ENCODE measurements at regions not wholly inside any gene's neighbourhood (a gene's known extent, or its start where the extent isn't known, plus 50 kb on each side); places are given as distances from the start of the nearest gene placed in this dataset.
A peak's percentile ranks its signal among the peaks of the same experiment; 100 is the strongest.

GRCh38 chrX:2620576-2620975, 70.5 kb upstream of the CD99 start:
- peaks cover 61% of the 10 kb centered on the region for H3K36me3 ChIP-seq
- H3K4me1 ChIP-seq (ENCODE audit: control insufficient read depth in 1 of 2, insufficient read depth in 1 of 2, low read depth in 1 of 2, low read length in 1 of 2): peaks cover 2 to 6% of the 10 kb centered on the region in 2 experiments
- H3K27me3 ChIP-seq: no peaks in the 10 kb centered on the region
- TF ChIP-seq CTCF (IDR thresholded peaks at IDR 0.05): no peak
- no peak overlapping the region for H3K27ac ChIP-seq
- no peak overlapping the region for H3K4me3 ChIP-seq (ENCODE audit: low read depth in 1 of 2, low read length in 1 of 2)
- no peaks in the 10 kb centered on the region for H3K9me3 ChIP-seq

GRCh38 chrX:2618516-2618915, 72.6 kb upstream of the CD99 start:
- Histone ChIP-seq H3K27me3 (no peaks in the 10 kb centered on the region), H3K36me3 (peaks cover 49% of the 10 kb centered on the region), H3K27ac (peak overlapping the region; percentile 53), H3K9me3 (no peaks in the 10 kb centered on the region), H3K4me1 (ENCODE audit: control insufficient read depth in 1 of 2, insufficient read depth in 1 of 2, low read depth in 1 of 2, low read length in 1 of 2) (peaks cover 21 to 26% of the 10 kb centered on the region in 2 experiments), H3K4me3 (ENCODE audit: low read depth in 1 of 2, low read length in 1 of 2) (no peak overlapping the region)
- TF ChIP-seq CTCF (IDR thresholded peaks at IDR 0.05): no peak

GRCh38 chrX:2614911-2615310, 76.2 kb upstream of the CD99 start:
- peak overlapping the region; percentile 22 to 26 for H3K4me3 ChIP-seq (ENCODE audit: low read depth in 1 of 2, low read length in 1 of 2)
- TF ChIP-seq CTCF (IDR thresholded peaks at IDR 0.05): peak; percentile 78
- no peaks in the 10 kb centered on the region for H3K9me3 ChIP-seq
- H3K27me3 ChIP-seq: no peaks in the 10 kb centered on the region
- H3K27ac ChIP-seq: peak overlapping the region; percentile 91
- H3K4me1 ChIP-seq (ENCODE audit: control insufficient read depth in 1 of 2, insufficient read depth in 1 of 2, low read depth in 1 of 2, low read length in 1 of 2): peaks cover 38 to 40% of the 10 kb centered on the region in 2 experiments
- peaks cover 18% of the 10 kb centered on the region for H3K36me3 ChIP-seq

GRCh38 chrX:2610246-2611170, 80.6 kb upstream of the CD99 start:
- TF ChIP-seq CTCF (IDR thresholded peaks at IDR 0.05): no peak
- Histone ChIP-seq H3K9me3 (no peaks in the 10 kb centered on the region), H3K27ac (peak overlapping the region; percentile 83), H3K4me1 (ENCODE audit: control insufficient read depth in 1 of 2, insufficient read depth in 1 of 2, low read depth in 1 of 2, low read length in 1 of 2) (peaks cover 48 to 55% of the 10 kb centered on the region in 2 experiments), H3K4me3 (ENCODE audit: low read depth in 1 of 2, low read length in 1 of 2) (peak overlapping the region; percentile 81 to 91), H3K36me3 (peaks cover 6% of the 10 kb centered on the region), H3K27me3 (no peaks in the 10 kb centered on the region)

DNA sequence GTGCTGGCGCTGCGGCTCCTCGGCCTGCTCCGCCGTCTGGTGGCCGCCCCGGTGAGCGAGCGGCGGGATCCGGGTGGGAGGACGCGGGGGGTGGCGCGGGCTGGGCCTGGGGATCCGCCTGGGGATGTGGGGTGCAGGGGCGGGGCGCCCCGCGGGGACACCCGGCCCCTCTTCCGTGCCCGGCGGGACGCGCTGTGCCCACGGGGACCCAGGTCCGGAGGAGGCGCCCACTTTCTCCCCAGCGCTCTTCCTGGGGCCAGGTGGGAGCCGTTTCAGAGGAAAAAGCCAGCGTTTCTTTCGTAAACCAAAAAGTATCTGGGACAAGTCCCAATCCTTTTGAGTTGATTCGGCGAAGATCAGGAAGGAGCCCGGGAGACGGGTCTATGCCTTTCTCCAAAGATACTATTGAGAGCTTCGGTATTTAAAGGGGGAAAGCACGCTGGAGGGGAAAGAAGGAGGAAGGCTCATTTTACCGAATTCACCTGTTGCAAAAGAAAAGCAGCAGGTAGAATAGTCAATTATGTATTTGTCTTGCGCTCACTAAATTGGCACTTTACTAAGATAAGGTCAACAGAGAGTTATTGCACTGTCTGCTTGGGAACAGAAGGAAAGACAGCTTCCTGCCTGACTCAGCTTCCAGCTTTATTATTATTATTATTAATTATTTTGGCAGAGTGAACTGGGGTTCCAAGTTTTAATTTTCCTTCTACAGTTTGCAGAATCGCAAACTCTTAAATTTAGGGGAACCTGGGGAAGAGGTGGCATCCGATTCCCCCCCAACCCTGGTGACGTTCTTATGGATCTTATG, 81.5 kb upstream of the CD99 start:
- Histone ChIP-seq H3K36me3 (peaks cover 8% of the 10 kb centered on the region), H3K9me3 (no peaks in the 10 kb centered on the region), H3K4me1 (ENCODE audit: control insufficient read depth in 1 of 2, insufficient read depth in 1 of 2, low read depth in 1 of 2, low read length in 1 of 2) (peaks cover 39 to 47% of the 10 kb centered on the region in 2 experiments), H3K4me3 (ENCODE audit: low read depth in 1 of 2, low read length in 1 of 2) (peak overlapping the region; percentile 81 to 91), H3K27me3 (no peaks in the 10 kb centered on the region), H3K27ac (peak overlapping the region; percentile 83)
- TF ChIP-seq CTCF (IDR thresholded peaks at IDR 0.05): no peak

Data from neutrophil (primary cell).